GM19438 (cell line): ENCODE measurements at regions not wholly inside any gene's neighbourhood (a gene's known extent, or its start where the extent isn't known, plus 50 kb on each side); places are given as distances from the start of the nearest gene placed in this dataset.

Source experiments
- ATAC-seq: cut with Tn5 transposase; IDR thresholded peaks from one replicate; pipeline ENCODE4 v1.9.1; 2021; ENCODE audit warnings: low read depth; ENCODE audit not compliant: unreplicated experiment

DNA sequence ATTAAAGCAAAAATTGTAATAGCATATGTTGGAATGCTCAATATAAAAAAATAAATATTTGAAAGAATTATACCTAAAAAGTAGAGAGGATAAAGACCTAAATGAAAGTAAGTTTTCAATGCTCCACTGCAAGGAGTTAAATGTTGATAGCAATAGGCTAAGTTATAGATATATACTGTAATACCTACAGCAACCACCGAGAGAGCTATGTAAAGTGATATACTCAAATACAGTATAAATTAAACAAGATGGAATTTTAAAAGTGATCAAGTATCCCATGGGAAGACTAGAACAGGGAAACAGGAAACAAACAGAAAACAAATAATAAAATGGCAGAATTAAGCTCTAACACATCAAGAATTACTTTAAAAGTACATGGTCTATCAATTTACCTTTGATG lies 73.9 kb downstream of the CASP3 start:
- ATAC-seq: no peak

GRCh38 chr4:184574861-184575260 lies 74.4 kb downstream of the CASP3 start:
- no peak for ATAC-seq

DNA sequence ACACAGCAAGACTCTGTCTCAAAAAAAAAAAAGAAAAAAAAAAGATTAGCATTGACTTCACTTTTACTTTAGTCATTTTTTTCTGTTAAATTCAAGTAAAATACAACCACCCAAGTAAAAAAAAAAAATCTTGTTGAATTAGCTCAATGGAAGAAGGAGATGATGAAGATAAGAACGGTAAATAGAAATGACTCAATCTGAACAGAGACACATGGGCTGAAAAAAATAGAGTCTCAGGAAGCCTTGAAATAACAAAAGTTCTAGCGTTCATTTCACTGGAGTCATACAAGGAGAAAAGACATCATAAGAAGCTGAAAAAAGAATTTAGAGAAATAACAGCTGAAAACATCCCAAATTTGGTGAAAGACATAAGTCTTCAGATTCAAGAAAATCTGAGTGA lies 75.5 kb downstream of the CASP3 start:
- no peak for ATAC-seq

DNA sequence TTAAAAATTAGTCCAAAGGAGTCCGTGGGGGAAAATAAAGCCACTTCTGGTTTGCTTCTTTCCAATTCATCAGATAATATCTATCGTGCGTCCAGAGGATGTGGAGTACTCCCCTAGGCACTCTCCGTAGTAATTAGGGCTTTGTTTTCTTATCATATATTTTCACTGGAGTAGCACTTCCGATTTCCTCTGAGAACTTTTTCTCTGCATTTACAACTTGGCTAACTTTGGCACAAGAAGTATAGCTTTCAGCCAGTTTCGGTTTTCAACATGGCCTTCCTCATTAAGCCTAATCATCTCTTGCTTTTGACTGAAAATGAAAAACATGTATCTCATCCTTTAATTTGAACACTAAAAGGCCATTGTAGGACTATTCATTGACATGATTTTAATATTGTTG lies 80.5 kb downstream of the CASP3 start:
- no peak for ATAC-seq

GRCh38 chr4:184563621-184564020 lies 85.6 kb downstream of the CASP3 start:
- ATAC-seq: no peak

- ATAC-seq: no peak
Observed at GRCh38 chr4:184558996-184559395, 84.6 kb upstream of the IRF2 start.

DNA sequence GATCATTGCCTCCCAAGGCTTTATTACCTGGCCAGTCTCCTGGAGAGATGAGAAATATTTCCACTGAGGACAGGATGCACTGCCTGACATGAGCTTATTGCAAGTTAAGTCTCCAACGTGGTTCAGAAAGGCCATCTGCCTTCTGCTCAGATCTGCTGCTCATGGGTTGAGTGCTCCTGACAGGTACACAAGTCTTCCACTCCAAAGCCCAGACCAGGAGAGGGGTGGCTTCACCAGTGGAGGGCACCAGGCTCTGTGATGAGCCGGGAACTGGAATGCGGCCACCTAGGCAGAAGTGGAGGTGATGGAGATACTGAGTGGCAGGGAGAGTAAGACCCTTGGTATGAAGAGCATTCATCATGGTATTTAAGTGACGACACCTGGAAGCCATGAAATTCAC lies 79.5 kb upstream of the IRF2 start:
- no peak for ATAC-seq

DNA sequence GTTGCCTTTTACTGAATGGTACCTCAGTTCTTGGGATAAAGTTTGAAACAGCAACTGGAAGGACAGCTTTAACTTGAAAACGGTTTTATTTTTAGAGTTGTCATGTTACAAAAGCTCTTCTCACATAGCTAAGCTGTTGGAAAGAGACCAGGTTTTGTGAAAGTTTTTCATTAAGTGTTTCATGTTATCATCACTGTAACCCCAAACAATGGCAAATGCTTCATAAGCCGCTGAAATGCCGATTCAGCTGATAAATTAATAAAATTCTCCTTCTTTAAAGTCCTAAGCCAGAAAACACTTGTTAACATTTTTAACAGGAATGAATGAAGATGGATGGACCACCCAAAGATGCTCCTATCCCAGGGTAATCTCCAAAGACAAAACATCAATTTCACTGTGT lies 76.1 kb upstream of the IRF2 start:
- no peak for ATAC-seq

- ATAC-seq: no peak
Observed at GRCh38 chr4:184548648-184549341, 74.4 kb upstream of the IRF2 start.

DNA sequence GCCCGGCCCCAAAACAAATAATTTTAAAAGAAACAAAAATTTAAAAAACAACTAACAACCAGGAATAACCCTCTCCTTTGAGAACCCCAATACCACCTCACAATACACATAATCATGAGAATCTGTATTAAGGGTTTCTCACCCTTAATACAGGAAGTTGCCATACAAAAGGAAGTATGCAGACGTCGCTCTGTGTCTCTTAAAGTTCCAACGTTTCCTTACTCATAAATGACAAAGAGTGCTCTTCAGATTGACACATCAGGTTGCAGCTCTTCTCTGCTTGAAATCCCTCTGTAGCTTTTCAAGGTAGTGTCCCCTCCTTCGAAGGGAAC lies 73.9 kb upstream of the IRF2 start:
- no peak for ATAC-seq

GRCh38 chr4:184544788-184545409 lies 70.5 kb upstream of the IRF2 start:
- ATAC-seq: no peak

DNA sequence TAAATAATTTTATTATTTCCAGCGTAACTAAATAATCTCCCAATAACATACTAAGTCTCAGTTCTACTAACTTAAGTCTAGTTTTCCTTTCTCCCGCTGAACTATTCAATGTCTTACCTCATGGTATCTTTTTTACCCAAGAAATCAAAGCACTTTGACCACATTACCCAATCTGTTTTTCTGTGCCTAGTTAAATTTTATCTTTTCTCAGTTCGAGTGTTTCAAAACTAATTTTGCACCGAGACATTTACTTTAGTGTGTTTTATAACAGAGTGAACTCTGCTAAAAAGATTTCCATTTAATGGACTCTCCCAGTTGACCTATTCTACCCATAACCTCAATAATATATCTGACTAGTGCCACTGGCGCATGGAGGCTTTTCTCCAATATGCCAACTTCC lies 67.6 kb upstream of the IRF2 start:
- ATAC-seq: no peak

DNA sequence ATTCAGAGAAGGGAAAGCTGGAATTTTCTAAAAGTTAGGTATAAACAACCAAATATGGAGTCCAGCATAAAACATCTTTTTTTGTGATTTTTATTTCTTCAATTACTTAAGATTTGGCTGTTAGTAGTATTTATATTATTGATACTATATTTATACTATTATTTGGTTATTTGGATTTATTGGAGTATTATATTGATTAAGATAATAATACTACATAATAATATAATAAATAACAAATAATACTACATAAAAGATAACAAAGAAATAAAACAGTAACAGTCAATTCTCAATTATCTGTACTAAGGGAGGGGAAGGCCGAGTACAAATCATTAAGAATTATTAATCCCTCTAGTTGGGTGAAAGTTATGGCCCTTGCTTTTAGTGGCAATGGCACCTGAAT lies 66.0 kb upstream of the IRF2 start:
- no peak for ATAC-seq

DNA sequence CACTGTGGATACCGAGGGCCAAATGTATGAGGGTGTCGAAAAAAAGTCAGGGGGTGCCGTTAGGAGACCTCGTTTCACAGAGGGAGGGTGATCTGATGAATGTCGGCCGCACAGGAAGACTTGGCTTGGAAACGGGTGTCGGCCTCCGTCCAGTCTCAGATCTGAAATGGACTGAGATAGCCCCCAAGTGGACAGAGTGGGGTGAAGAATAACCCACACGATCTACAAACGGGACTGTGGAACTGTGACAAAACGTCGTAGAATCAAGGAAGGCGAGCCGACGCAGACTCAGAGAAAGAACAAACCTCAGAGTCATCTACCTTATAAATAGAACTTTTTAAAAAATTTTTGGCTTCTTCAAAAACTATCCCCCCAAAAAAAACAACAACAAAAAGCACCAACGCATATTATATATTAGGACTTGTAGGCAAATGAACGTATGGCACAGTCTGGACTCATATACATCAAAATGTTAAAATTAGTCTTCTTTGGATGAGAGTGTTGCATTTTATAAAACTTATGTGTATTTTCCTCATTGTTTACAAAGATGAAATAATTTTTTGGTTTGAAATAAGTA lies 63.8 kb upstream of the IRF2 start:
- ATAC-seq: peak; percentile 54

- peak; percentile 53 for ATAC-seq
Observed at GRCh38 chr4:184537269-184538022, 63.1 kb upstream of the IRF2 start.

DNA sequence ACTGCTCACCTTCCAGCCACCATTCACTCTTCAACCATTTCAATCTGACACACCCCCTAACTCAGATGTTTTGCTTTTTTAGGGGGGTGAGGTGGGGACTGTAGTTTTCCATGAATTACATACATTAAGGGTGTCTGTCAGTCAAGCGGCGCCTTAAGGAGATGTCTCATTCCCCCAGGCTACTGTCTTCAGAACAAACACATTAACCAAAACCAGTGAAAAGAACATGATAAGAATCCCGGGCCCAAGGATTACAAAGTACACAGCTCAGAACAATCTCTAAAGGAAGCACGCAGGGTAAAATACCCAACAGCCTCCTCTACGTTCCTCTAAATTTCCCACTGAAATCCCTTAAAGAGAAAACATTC lies 62.5 kb upstream of the IRF2 start:
- ATAC-seq: no peak

- ATAC-seq: no peak
Observed at GRCh38 chr4:184536065-184536880, 61.9 kb upstream of the IRF2 start.

GRCh38 chr4:184534511-184535391 lies 60.4 kb upstream of the IRF2 start:
- ATAC-seq: peak; percentile 45

DNA sequence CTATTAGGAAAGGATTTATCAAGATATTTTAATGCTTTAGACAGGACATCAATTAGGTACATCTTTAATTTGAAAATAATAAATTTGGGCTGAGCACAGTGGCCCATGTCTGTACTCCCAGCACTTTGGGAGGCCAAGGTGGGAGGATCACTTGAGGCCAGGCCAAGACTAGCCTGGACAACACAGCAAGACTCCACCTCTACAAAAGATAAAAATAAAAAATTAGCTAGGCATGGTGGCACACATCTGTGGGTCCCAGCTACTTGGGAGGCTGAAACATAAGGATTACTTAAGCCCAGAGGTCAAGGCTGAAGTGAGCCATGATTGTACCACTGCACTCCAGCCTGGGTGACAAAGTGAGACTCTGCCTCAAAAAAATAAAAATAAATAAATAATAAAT lies 59.6 kb upstream of the IRF2 start:
- ATAC-seq: no peak

- no peak for ATAC-seq
Observed at GRCh38 chr4:184531008-184531407, 56.7 kb upstream of the IRF2 start.
